MCF 10A (cell line): ENCODE measurements at regions not wholly inside any gene's neighbourhood (a gene's known extent, or its start where the extent isn't known, plus 50 kb on each side); places are given as distances from the start of the nearest gene placed in this dataset.
"Not testable (repeated sequence)": the region's sequence is repeated elsewhere in the genome, so short reads cannot be mapped to it uniquely, and the experiment has no call there.

Source experiments
- BruUV-seq: library from RNA; stranded (reverse); fragments of 400-500 nt; replicated peaks from 2 replicates; lab custom pipeline; 2021; lab: Mats Ljungman, UMichigan
- CTCF ChIA-PET: fragments of 300-600 bp; sonication (Branson Sonifier 250); formaldehyde crosslinking; extraction: SDS; loops from one replicate; lab custom pipeline; 2021; ENCODE audit warnings: antibody characterized with exemption, inconsistent platforms; lab: Yijun Ruan, JAX
- POLR2A ChIA-PET: fragments of 300-600, 350-650 bp; sonication (Branson Sonifier 250); formaldehyde crosslinking; extraction: SDS; loops from one replicate; lab custom pipeline; 2020; ENCODE audit warnings: antibody characterized with exemption, inconsistent platforms; lab: Yijun Ruan, JAX
- DNase-seq: peaks from one replicate; pipeline ENCODE4 v3.0.0-alpha.2; 2018; ENCODE audit not compliant: unreplicated experiment
- H3K27ac Mint-ChIP-seq: one replicate; pipeline ENCODE4 v1.8.0; 2022; ENCODE audit warnings: mild to moderate bottlenecking, low read depth, mixed read lengths; ENCODE audit not compliant: unreplicated experiment
- H3K27me3 Mint-ChIP-seq: one replicate; pipeline ENCODE4 v1.8.0; 2022; ENCODE audit warnings: mixed read lengths; ENCODE audit not compliant: insufficient read depth, unreplicated experiment
- H3K36me3 Mint-ChIP-seq: one replicate; pipeline ENCODE4 v1.8.0; 2022; ENCODE audit warnings: mild to moderate bottlenecking, moderate library complexity, mixed read lengths; ENCODE audit not compliant: insufficient read depth, unreplicated experiment
- H3K4me1 Mint-ChIP-seq: one replicate; pipeline ENCODE4 v1.8.0; 2022; ENCODE audit warnings: mixed read lengths; ENCODE audit not compliant: insufficient read depth, unreplicated experiment
- H3K4me3 Mint-ChIP-seq: one replicate; pipeline ENCODE4 v1.8.0; 2022; ENCODE audit warnings: mild to moderate bottlenecking, moderate library complexity, mixed read lengths; ENCODE audit not compliant: unreplicated experiment
- H3K9me3 Mint-ChIP-seq: one replicate; pipeline ENCODE4 v1.8.0; 2022; ENCODE audit warnings: mixed read lengths; ENCODE audit not compliant: unreplicated experiment
- intact Hi-C: fragments of 100-400 bp; cut with micrococcal nuclease; formaldehyde crosslinking; loops from 2 replicates; pipeline ENCODE4 v1.14.1; 2022
- TF ChIP-seq, protein P1 (sequence below): fragments of 200-600 bp; IDR thresholded peaks from one replicate; pipeline ENCODE4 v1.8.0; 2022; ENCODE audit warnings: antibody characterized with exemption, mild to moderate bottlenecking; ENCODE audit not compliant: unreplicated experiment

DNA sequence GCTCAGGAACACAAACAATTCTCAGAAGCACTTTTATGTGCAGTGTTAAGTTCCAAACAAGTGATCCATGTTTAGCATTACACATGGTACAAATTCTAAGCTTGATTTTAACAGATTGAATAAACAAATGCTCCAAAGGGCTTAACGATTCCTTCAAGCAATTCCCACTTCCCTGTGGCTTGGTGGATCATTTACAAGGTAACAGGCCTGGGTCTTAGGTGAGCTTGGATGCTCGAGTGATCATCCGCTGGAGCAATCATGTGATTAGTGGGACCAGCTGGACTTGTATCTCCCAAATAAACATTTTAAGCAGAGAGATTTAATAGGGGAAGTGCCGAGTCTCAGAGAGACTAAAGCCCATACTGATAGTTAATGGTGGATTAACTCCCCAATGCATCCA lies 70.7 kb downstream of the CALM1 start:
- peaks cover 27% of the 10 kb centered on the region for H3K27me3 Mint-ChIP-seq
- no peaks in the 10 kb centered on the region for H3K4me1 Mint-ChIP-seq
- no TSS peak for BruUV-seq
- no peak overlapping the region for H3K27ac Mint-ChIP-seq
- no peaks in the 10 kb centered on the region for H3K36me3 Mint-ChIP-seq
- ChIA-PET POLR2A (no interaction called here), CTCF (interaction anchor here (0.6 kb wide), 1 partner anchor 36 kb away, joined by 3 read pairs; no protein-coding TSS in a partner anchor)
- no peak for DNase-seq
- TF ChIP-seq, protein P1, sequence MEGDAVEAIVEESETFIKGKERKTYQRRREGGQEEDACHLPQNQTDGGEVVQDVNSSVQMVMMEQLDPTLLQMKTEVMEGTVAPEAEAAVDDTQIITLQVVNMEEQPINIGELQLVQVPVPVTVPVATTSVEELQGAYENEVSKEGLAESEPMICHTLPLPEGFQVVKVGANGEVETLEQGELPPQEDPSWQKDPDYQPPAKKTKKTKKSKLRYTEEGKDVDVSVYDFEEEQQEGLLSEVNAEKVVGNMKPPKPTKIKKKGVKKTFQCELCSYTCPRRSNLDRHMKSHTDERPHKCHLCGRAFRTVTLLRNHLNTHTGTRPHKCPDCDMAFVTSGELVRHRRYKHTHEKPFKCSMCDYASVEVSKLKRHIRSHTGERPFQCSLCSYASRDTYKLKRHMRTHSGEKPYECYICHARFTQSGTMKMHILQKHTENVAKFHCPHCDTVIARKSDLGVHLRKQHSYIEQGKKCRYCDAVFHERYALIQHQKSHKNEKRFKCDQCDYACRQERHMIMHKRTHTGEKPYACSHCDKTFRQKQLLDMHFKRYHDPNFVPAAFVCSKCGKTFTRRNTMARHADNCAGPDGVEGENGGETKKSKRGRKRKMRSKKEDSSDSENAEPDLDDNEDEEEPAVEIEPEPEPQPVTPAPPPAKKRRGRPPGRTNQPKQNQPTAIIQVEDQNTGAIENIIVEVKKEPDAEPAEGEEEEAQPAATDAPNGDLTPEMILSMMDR = no peak
- H3K4me3 Mint-ChIP-seq = no peak overlapping the region
- intact Hi-C loops = no loop called here
- H3K9me3 Mint-ChIP-seq = peaks cover 11% of the 10 kb centered on the region

DNA sequence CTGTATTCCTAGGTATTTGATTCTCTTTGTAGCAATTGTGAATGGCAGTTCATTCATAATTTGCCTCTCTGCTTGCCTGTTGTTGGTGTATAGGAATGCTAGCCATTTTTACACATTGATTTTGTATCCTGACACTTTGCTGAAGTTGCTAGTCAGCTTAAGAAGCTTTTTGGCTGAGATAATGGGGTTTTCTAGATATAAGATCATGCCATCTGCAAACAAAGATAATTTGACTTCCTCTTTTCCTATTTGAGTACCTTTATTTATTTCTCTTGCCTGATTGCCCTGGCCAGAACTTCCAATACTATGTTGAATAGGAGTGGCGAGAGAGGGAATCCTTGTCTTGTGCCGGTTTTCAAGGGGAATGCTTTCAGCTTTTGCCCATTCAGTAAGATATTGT lies 72.6 kb downstream of the CALM1 start:
- intact Hi-C loops, H3K36me3 Mint-ChIP-seq, CTCF ChIA-PET, BruUV-seq, DNase-seq, H3K27ac Mint-ChIP-seq, H3K4me1 Mint-ChIP-seq, POLR2A ChIA-PET, H3K4me3 Mint-ChIP-seq: not testable (repeated sequence)
- Mint-ChIP-seq H3K27me3 (peaks cover 34% of the 10 kb centered on the region), H3K9me3 (peaks cover 11% of the 10 kb centered on the region)

DNA sequence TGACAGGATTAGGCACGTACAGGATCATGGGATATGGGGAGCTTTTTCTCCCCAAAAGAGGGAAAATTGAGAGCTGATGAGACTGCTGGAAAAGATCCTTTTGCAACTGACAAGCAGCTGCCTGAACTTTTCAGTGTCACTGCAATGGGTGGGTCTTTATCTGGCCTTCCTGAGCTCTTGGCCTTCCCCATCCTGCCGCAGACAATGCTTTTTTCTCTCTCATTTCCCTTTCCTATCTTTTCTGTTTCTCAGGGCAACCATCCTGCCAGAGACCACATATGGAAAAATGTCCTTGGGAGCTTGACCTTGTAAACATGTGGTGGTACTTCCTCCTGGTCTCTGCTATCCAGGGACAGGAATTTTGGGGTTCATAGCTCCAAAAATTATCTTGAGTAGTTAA lies 75.8 kb downstream of the CALM1 start:
- DNase-seq = no peak
- Mint-ChIP-seq H3K27me3 (peaks cover 53% of the 10 kb centered on the region), H3K4me1 (no peaks in the 10 kb centered on the region), H3K9me3 (peaks cover 11% of the 10 kb centered on the region), H3K4me3 (no peak overlapping the region), H3K36me3 (no peaks in the 10 kb centered on the region), H3K27ac (no peak overlapping the region)
- intact Hi-C loops = no loop called here
- BruUV-seq = no TSS peak
- CTCF ChIA-PET = no interaction called here
- TF ChIP-seq, protein P1 = no peak
- POLR2A ChIA-PET = no interaction called here
